HG03039 (cell line): ENCODE measurements at regions not wholly inside any gene's neighbourhood (a gene's known extent, or its start where the extent isn't known, plus 50 kb on each side); places are given as distances from the start of the nearest gene placed in this dataset.
"Not testable (repeated sequence)": the region's sequence is repeated elsewhere in the genome, so short reads cannot be mapped to it uniquely, and the experiment has no call there.

Experiments used
- ATAC-seq: cut with Tn5 transposase; IDR thresholded peaks from one replicate; pipeline ENCODE4 v1.9.1; 2021; ENCODE audit warnings: mild to moderate bottlenecking, moderate library complexity; ENCODE audit not compliant: unreplicated experiment

- no peak for ATAC-seq
Measured at GRCh38 chr18:60067426-60068210, 167.8 kb downstream of the PMAIP1 start.

GRCh38 chr18:60066219-60066975 is 166.6 kb downstream of the PMAIP1 start:
- ATAC-seq, result no peak

- ATAC-seq, result no peak
Measured at GRCh38 chr18:60064271-60064670, 164.5 kb downstream of the PMAIP1 start.

- ATAC-seq, result not testable (repeated sequence)
Measured at GRCh38 chr18:60062831-60063230, 163.0 kb downstream of the PMAIP1 start.

GRCh38 chr18:60062396-60062795 is 162.6 kb downstream of the PMAIP1 start:
- no peak for ATAC-seq

GRCh38 chr18:60060578-60060977 is 160.8 kb downstream of the PMAIP1 start:
- no peak for ATAC-seq

GRCh38 chr18:60060026-60060425 is 160.2 kb downstream of the PMAIP1 start:
- ATAC-seq, result no peak

- no peak for ATAC-seq
Measured at GRCh38 chr18:60059216-60059615, 159.4 kb downstream of the PMAIP1 start.

GRCh38 chr18:60053747-60054304 is 154.0 kb downstream of the PMAIP1 start:
- ATAC-seq, result no peak

GRCh38 chr18:60050821-60051220 is 151.0 kb downstream of the PMAIP1 start:
- ATAC-seq, result no peak

GRCh38 chr18:60049172-60049571 is 149.4 kb downstream of the PMAIP1 start:
- ATAC-seq, result no peak

GRCh38 chr18:60047556-60047955 is 147.8 kb downstream of the PMAIP1 start:
- ATAC-seq, result no peak

GRCh38 chr18:60044290-60045006 is 144.7 kb downstream of the PMAIP1 start:
- ATAC-seq, result no peak

GRCh38 chr18:60040971-60041370 is 141.2 kb downstream of the PMAIP1 start:
- ATAC-seq, result no peak

- ATAC-seq, result no peak
Measured at GRCh38 chr18:60038731-60039130, 138.9 kb downstream of the PMAIP1 start.

- ATAC-seq, result no peak
Measured at GRCh38 chr18:60027397-60027796, 127.6 kb downstream of the PMAIP1 start.

- no peak for ATAC-seq
Measured at GRCh38 chr18:60024857-60025256, 125.1 kb downstream of the PMAIP1 start.

- ATAC-seq, result no peak
Measured at GRCh38 chr18:60024345-60024744, 124.5 kb downstream of the PMAIP1 start.

GRCh38 chr18:60022671-60023276 is 123.0 kb downstream of the PMAIP1 start:
- ATAC-seq, result peak; percentile 70

- ATAC-seq, result no peak
Measured at GRCh38 chr18:60021556-60021955, 121.8 kb downstream of the PMAIP1 start.
